ENCODE measurements at regions not wholly inside any gene's neighbourhood (a gene's known extent, or its start where the extent isn't known, plus 50 kb on each side); places are given as distances from the start of the nearest gene placed in this dataset.

GRCh38 chr20:40307268-40307667 is 381.8 kb downstream of the MAFB start:
- Mint-ChIP-seq H3K9me3 (ENCODE audit: low read depth) (no peaks in the 10 kb centered on the region), H3K4me3 (ENCODE audit: unreplicated experiment) (no peak overlapping the region), H3K36me3 (ENCODE audit: low read depth) (no peaks in the 10 kb centered on the region), H3K4me1 (ENCODE audit: low read depth) (peaks cover 6% of the 10 kb centered on the region), H3K27me3 (ENCODE audit: low read depth) (no peaks in the 10 kb centered on the region), H3K27ac (ENCODE audit: unreplicated experiment) (no peak overlapping the region)
- DNase-seq (ENCODE audit: low spot score): no peak
- TF ChIP-seq, protein P1, sequence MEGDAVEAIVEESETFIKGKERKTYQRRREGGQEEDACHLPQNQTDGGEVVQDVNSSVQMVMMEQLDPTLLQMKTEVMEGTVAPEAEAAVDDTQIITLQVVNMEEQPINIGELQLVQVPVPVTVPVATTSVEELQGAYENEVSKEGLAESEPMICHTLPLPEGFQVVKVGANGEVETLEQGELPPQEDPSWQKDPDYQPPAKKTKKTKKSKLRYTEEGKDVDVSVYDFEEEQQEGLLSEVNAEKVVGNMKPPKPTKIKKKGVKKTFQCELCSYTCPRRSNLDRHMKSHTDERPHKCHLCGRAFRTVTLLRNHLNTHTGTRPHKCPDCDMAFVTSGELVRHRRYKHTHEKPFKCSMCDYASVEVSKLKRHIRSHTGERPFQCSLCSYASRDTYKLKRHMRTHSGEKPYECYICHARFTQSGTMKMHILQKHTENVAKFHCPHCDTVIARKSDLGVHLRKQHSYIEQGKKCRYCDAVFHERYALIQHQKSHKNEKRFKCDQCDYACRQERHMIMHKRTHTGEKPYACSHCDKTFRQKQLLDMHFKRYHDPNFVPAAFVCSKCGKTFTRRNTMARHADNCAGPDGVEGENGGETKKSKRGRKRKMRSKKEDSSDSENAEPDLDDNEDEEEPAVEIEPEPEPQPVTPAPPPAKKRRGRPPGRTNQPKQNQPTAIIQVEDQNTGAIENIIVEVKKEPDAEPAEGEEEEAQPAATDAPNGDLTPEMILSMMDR (IDR thresholded peaks at IDR 0.05): no peak

DNA sequence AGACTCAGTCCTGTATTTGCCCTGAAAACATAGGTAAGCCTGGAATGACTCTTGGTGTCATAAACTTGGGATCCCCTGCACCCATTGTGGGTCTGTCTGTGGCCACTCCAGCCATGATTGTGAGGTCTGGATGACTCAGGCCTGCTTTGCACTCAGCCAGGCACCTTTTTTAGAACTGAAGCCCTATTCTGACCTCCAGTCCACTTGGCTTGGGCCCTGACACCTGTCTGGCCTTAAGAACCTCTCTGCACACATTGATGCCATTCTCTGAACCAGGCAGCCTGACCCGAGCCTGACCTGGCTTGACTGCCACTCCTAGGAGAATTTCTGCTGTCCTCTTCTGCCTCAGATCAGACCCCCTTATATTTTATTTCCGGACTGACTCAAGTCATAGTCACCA is 383.7 kb downstream of the MAFB start:
- Mint-ChIP-seq H3K27ac (ENCODE audit: unreplicated experiment) (no peak overlapping the region), H3K9me3 (ENCODE audit: low read depth) (no peaks in the 10 kb centered on the region), H3K27me3 (ENCODE audit: low read depth) (no peaks in the 10 kb centered on the region), H3K4me1 (ENCODE audit: low read depth) (peaks cover 6% of the 10 kb centered on the region), H3K4me3 (ENCODE audit: unreplicated experiment) (no peak overlapping the region), H3K36me3 (ENCODE audit: low read depth) (no peaks in the 10 kb centered on the region)
- DNase-seq (ENCODE audit: low spot score): no peak
- TF ChIP-seq, protein P1 (IDR thresholded peaks at IDR 0.05): no peak

GRCh38 chr20:40304119-40304613 is 384.9 kb downstream of the MAFB start:
- Mint-ChIP-seq H3K9me3 (ENCODE audit: low read depth) (no peaks in the 10 kb centered on the region), H3K4me3 (ENCODE audit: unreplicated experiment) (no peak overlapping the region), H3K36me3 (ENCODE audit: low read depth) (no peaks in the 10 kb centered on the region), H3K4me1 (ENCODE audit: low read depth) (no peaks in the 10 kb centered on the region), H3K27me3 (ENCODE audit: low read depth) (no peaks in the 10 kb centered on the region), H3K27ac (ENCODE audit: unreplicated experiment) (no peak overlapping the region)
- TF ChIP-seq, protein P1 (IDR thresholded peaks at IDR 0.05): no peak
- DNase-seq (ENCODE audit: low spot score): no peak

DNA sequence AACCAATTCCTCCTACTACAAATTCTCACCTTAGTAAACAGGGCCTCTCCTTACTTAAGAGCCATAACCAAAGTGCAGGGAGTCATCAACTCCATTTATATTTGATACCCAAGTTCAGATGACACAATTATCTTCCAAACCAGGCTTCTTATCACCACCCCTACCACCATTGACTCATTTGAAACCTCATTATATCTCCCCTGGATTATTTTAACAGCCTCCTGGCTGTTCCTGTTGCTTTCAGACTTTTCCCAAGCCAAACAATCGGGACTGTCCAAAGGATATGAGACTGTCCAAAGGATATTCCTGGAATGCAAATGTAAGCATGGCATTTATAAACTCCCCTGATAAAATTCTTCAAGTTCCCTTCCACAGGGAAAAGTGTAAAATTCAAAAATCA is 394.3 kb downstream of the MAFB start:
- no peaks in the 10 kb centered on the region for H3K9me3 Mint-ChIP-seq (ENCODE audit: low read depth)
- H3K4me1 Mint-ChIP-seq (ENCODE audit: low read depth): peaks cover 30% of the 10 kb centered on the region
- DNase-seq (ENCODE audit: low spot score): no peak
- TF ChIP-seq, protein P1 (IDR thresholded peaks at IDR 0.05): no peak
- peak overlapping the region; percentile 60 for H3K27ac Mint-ChIP-seq (ENCODE audit: unreplicated experiment)
- H3K36me3 Mint-ChIP-seq (ENCODE audit: low read depth): no peaks in the 10 kb centered on the region
- H3K27me3 Mint-ChIP-seq (ENCODE audit: low read depth): no peaks in the 10 kb centered on the region
- no peak overlapping the region for H3K4me3 Mint-ChIP-seq (ENCODE audit: unreplicated experiment)

- TF ChIP-seq, protein P1 (IDR thresholded peaks at IDR 0.05): no peak
- Mint-ChIP-seq H3K27me3 (ENCODE audit: low read depth) (no peaks in the 10 kb centered on the region), H3K4me3 (ENCODE audit: unreplicated experiment) (no peak overlapping the region), H3K27ac (ENCODE audit: unreplicated experiment) (peak overlapping the region; percentile 60), H3K9me3 (ENCODE audit: low read depth) (no peaks in the 10 kb centered on the region), H3K4me1 (ENCODE audit: low read depth) (peaks cover 30% of the 10 kb centered on the region), H3K36me3 (ENCODE audit: low read depth) (no peaks in the 10 kb centered on the region)
- no peak for DNase-seq (ENCODE audit: low spot score)
Observed at GRCh38 chr20:40294175-40294574, 394.9 kb downstream of the MAFB start.

All from chondrocyte (in vitro differentiated cells).